ENCODE measurements at regions not wholly inside any gene's neighbourhood (a gene's known extent, or its start where the extent isn't known, plus 50 kb on each side); places are given as distances from the start of the nearest gene placed in this dataset.

DNA sequence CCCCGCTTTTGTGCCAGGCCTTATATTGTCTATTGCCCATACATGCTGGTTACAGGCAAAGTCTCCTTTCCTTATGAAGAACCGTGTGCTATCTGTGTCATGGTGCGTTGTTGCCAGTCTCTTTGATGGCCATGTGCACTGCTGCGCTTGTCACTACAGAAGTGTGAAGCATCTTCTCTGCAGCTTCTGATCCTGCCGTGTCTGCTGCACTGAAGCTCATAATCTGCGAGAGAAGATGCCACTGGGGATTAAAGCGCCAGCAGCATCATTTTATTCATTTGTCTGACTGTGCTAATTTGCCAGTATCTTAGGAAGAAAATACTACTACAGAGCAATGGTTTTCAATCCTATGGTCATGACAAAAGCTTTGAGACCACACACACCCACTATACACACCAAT is 330.1 kb downstream of the FAT3 start:
- in situ Hi-C loops (cut with MboI; ENCODE audit: low sequenced_read_pairs, unreplicated experiment): no loop called here
- TF ChIP-seq, protein P1, sequence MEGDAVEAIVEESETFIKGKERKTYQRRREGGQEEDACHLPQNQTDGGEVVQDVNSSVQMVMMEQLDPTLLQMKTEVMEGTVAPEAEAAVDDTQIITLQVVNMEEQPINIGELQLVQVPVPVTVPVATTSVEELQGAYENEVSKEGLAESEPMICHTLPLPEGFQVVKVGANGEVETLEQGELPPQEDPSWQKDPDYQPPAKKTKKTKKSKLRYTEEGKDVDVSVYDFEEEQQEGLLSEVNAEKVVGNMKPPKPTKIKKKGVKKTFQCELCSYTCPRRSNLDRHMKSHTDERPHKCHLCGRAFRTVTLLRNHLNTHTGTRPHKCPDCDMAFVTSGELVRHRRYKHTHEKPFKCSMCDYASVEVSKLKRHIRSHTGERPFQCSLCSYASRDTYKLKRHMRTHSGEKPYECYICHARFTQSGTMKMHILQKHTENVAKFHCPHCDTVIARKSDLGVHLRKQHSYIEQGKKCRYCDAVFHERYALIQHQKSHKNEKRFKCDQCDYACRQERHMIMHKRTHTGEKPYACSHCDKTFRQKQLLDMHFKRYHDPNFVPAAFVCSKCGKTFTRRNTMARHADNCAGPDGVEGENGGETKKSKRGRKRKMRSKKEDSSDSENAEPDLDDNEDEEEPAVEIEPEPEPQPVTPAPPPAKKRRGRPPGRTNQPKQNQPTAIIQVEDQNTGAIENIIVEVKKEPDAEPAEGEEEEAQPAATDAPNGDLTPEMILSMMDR (IDR thresholded peaks at IDR 0.05; ENCODE audit: borderline replicate concordance, control extremely low read depth, extremely low read depth, insufficient read depth, missing control alignments): no peak
- no peak for DNase-seq (ENCODE audit: low spot score)

DNA sequence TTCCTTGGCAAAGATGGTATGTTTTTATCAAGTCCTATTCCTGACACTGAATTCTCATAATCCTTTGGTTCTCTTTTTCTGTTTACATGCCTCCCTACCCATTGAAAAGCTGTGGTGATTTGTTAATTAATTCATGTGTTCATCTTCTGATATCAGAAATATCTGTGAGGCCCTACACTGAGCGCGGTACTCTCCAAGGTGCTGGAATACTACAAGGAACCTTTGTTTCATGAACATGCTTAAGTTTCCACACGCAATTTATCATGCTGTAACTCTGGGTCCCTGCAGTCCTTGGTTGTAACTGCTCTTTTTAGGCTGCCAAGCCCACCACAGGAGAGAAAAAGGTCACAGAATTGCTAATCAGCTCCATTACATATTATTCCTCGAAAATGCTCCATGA is 331.8 kb downstream of the FAT3 start:
- DNase-seq (ENCODE audit: low spot score): no peak
- in situ Hi-C loops (cut with MboI; ENCODE audit: low sequenced_read_pairs, unreplicated experiment): no loop called here
- TF ChIP-seq, protein P1 (IDR thresholded peaks at IDR 0.05; ENCODE audit: borderline replicate concordance, control extremely low read depth, extremely low read depth, insufficient read depth, missing control alignments): no peak

DNA sequence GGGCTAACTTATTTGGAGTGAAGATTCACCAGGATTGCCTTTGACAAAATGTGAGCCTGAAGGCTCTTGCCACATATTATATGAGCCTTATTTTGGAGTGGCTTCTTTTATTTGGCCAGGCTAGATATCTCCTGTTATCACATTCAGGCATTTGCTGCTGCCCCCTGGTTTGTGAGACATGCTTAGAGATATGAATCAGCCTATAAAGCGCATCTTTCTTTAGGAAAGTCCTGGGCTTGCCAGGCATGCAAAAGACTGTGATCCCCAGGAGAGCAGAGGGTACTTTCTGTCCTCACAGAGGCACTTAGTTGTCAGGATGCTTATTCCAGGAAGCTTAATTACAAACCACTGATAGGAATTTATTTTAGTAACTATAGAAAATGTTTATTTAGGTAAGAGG is 333.3 kb downstream of the FAT3 start:
- TF ChIP-seq, protein P1 (IDR thresholded peaks at IDR 0.05; ENCODE audit: borderline replicate concordance, control extremely low read depth, extremely low read depth, insufficient read depth, missing control alignments): no peak
- DNase-seq (ENCODE audit: low spot score): no peak
- in situ Hi-C loops (cut with MboI; ENCODE audit: low sequenced_read_pairs, unreplicated experiment): no loop called here

DNA sequence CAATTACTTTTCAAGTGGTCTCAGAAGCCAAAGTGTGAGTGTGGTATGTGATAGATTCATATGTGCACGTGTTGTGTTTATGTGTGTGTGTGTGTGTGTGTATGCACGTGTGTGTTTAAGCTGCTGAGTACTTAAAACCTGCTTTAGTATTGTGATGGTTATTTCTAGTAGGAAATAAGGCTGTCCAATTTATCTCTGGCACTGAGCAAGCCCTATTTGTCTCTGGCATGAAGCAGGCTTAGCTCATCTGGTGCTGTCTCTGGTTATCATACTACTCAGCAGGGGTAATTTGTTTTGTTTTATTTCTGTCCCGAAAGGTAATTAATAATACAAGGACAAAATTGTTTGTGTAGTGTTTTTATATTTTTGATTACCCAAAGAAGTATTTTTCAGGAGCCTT is 333.7 kb downstream of the FAT3 start:
- DNase-seq (ENCODE audit: low spot score): no peak
- TF ChIP-seq, protein P1 (IDR thresholded peaks at IDR 0.05; ENCODE audit: borderline replicate concordance, control extremely low read depth, extremely low read depth, insufficient read depth, missing control alignments): no peak
- in situ Hi-C loops (cut with MboI; ENCODE audit: low sequenced_read_pairs, unreplicated experiment): no loop called here

DNA sequence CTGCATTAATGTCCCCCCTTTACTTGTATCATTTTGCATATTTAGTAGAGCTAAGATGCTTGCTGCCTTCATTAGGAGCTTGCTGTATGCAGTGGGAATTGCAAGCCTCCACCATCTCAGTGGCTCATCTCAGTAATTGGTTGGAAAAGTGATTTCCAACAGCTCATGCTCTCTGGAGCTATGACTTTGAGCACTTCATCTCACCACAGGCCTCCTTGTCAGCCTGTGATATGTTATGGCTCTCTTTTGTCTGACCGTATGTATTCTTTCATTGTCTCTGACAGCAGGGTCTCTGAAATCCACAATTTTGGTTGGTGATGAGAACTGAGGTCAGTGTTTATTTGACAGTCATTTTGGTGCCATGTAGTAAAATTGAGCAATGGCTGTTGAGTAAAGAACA is 345.1 kb downstream of the FAT3 start:
- no peak for DNase-seq (ENCODE audit: low spot score)
- in situ Hi-C loops (cut with MboI; ENCODE audit: low sequenced_read_pairs, unreplicated experiment): no loop called here
- TF ChIP-seq, protein P1 (IDR thresholded peaks at IDR 0.05; ENCODE audit: borderline replicate concordance, control extremely low read depth, extremely low read depth, insufficient read depth, missing control alignments): no peak

DNA sequence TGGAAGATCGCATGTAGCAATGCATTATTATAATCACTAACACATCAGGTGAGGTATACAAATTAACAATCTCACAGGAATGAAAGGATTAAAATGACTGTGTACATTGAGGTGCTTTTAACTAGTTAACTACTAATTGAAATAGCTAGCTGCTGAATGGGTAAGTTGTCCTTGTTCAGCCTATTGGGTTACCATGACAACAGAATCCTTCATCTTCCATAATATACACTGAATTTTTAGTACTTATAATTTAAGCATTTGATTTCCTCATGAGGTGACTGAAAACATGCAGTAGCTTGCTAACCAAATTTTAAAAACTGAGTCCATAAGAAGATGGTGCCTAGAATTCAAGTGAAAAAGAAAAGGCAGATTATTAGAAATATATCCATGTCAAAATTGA is 347.9 kb downstream of the FAT3 start:
- in situ Hi-C loops (cut with MboI; ENCODE audit: low sequenced_read_pairs, unreplicated experiment): no loop called here
- TF ChIP-seq, protein P1 (IDR thresholded peaks at IDR 0.05; ENCODE audit: borderline replicate concordance, control extremely low read depth, extremely low read depth, insufficient read depth, missing control alignments): no peak
- no peak for DNase-seq (ENCODE audit: low spot score)

DNA sequence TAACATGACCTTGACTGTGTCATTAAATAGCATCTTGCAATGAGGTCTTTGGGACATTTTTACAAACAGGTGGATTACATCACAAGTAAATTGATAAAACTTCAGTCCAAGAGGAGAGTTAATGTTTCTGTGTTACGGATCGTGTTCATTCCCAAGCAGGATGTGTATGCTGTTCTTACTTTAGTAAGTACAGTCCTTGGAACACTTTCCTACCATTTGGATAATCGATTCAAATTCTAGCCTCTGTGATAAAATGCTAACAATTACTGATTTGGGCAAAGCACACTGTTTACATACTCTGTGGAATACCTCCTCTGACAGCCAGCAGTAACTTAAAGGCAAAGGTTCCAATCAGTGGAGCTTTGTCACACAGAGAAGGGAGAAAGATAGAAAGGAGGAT is 351.7 kb downstream of the FAT3 start:
- no peak for DNase-seq (ENCODE audit: low spot score)
- in situ Hi-C loops (cut with MboI; ENCODE audit: low sequenced_read_pairs, unreplicated experiment): no loop called here
- TF ChIP-seq, protein P1 (IDR thresholded peaks at IDR 0.05; ENCODE audit: borderline replicate concordance, control extremely low read depth, extremely low read depth, insufficient read depth, missing control alignments): no peak
